HCT116 (cell line): ENCODE measurements at regions not wholly inside any gene's neighbourhood (a gene's known extent, or its start where the extent isn't known, plus 50 kb on each side); places are given as distances from the start of the nearest gene placed in this dataset.

Source experiments
- ATAC-seq: fragments of 200-7000 bp; cut with Tn5 transposase; 2 replicates; pipeline ENCODE4 v1.9.1; 2020; ENCODE audit warnings: mild to moderate bottlenecking, moderate library complexity
- BruUV-seq: library from RNA; stranded (reverse); fragments of 400-500 nt; replicated peaks from 2 replicates; lab custom pipeline; 2021; lab: Mats Ljungman, UMichigan
- CTCF ChIA-PET: fragments of 300-600 bp; sonication (Branson Sonifier 250); formaldehyde crosslinking; loops from one replicate; lab custom pipeline; 2021; ENCODE audit warnings: antibody characterized with exemption; lab: Charles Lee
- POLR2A ChIA-PET: fragments of 300-600, 350-600 bp; sonication (Branson Sonifier 250); formaldehyde crosslinking; loops from one replicate; lab custom pipeline; 2021; ENCODE audit warnings: antibody characterized with exemption; lab: Charles Lee
- RAD21 ChIA-PET, 2 experiments: fragments of 300-600 bp; sonication (Branson Sonifier 250); formaldehyde crosslinking; loops; one replicate each; lab custom pipeline; 2023; ENCODE audit warnings: low total read pairs in 2 of 2; ENCODE audit not compliant: uncharacterized antibody in 2 of 2, unreplicated experiment in 2 of 2, low non-redundant PET in 1 of 2; lab: Charles Lee
- DNase-seq: peaks from one replicate; pipeline ENCODE4 v3.0.0-alpha.2; 2010; ENCODE audit warnings: low read depth, low spot score
- H2AFZ ChIP-seq: fragments of 200-600 bp; shearing (Covaris generic), sonication (generic); 2 replicates; pipeline ENCODE4 v1.6.1; 2017; ENCODE audit warnings: low read depth, mixed run types, mixed read lengths, antibody characterized with exemption, low read length; ENCODE audit not compliant: poor library complexity, severe bottlenecking
- H3K27ac ChIP-seq: 2 replicates; pipeline ENCODE4 v1.5.1; 2012; ENCODE audit warnings: low read depth, low read length
- H3K27me3 ChIP-seq: fragments of 200-600 bp; sonication (generic); 2 replicates; pipeline ENCODE4 v1.6.1; 2016; ENCODE audit warnings: mixed run types, low read length, mixed read lengths; ENCODE audit not compliant: insufficient read depth
- H3K36me3 ChIP-seq, 2 experiments: fragments of 200-500 bp in 1 of 2; fragments of 200-600 bp in 1 of 2; sonication (Bioruptor generic) in 1 of 2; sonication (generic) in 1 of 2; 2 replicates each; pipeline versions ENCODE4 v1.5.1 to v1.6.1; 2014 to 2016; ENCODE audit warnings: low read length in 2 of 2, inconsistent platforms in 1 of 2, mixed read lengths in 1 of 2, mixed run types in 1 of 2; ENCODE audit not compliant: insufficient read depth in 2 of 2, control insufficient read depth in 1 of 2
- H3K4me1 ChIP-seq, 2 experiments: fragments of 200-600 bp in 1 of 2; sonication (generic) in 1 of 2; 2 replicates each; pipeline versions ENCODE4 v1.5.1 to v1.6.1; 2012 to 2017; ENCODE audit warnings: low read length in 2 of 2, inconsistent platforms in 1 of 2, mild to moderate bottlenecking in 1 of 2, mixed read lengths in 1 of 2, mixed run types in 1 of 2, moderate library complexity in 1 of 2; ENCODE audit not compliant: insufficient read depth in 2 of 2, control insufficient read depth in 1 of 2
- H3K4me2 ChIP-seq: fragments of 200-600 bp; sonication (generic); 2 replicates; pipeline ENCODE4 v1.6.1; 2017; ENCODE audit warnings: mixed run types, low read length, mixed read lengths
- H3K4me3 ChIP-seq, 2 experiments: fragments of 200-600 bp in 1 of 2; sonication (generic) in 1 of 2; replicated peaks in 1 of 2; 2 replicates each; pipeline ENCODE4 v1.5.1; 2011 to 2016; ENCODE audit warnings: low read length in 2 of 2, control low read depth in 1 of 2, low read depth in 1 of 2, mild to moderate bottlenecking in 1 of 2, mixed read lengths in 1 of 2, mixed run types in 1 of 2
- H3K79me2 ChIP-seq: fragments of 200-600 bp; sonication (generic); 2 replicates; pipeline ENCODE4 v1.6.1; 2017; ENCODE audit warnings: mild to moderate bottlenecking, mixed run types, low read length, moderate library complexity, mixed read lengths; ENCODE audit not compliant: insufficient read depth
- H3K9ac ChIP-seq: fragments of 200-600 bp; sonication (generic); 2 replicates; pipeline ENCODE4 v1.6.1; 2016; ENCODE audit warnings: low read length, mixed read lengths
- H3K9me2 ChIP-seq: fragments of 200-600 bp; sonication (generic), shearing (Covaris generic); 2 replicates; pipeline ENCODE4 v1.6.1; 2017; ENCODE audit warnings: mixed run types, mild to moderate bottlenecking, moderate library complexity; ENCODE audit not compliant: insufficient read depth
- H3K9me3 ChIP-seq, 2 experiments: fragments of 200-500 bp in 1 of 2; fragments of 200-600 bp in 1 of 2; sonication (Bioruptor generic) in 1 of 2; sonication (generic) in 1 of 2; 2 replicates each; pipeline ENCODE4 v1.6.1; 2014 to 2017; ENCODE audit warnings: low read length in 2 of 2, mixed read lengths in 2 of 2, inconsistent platforms in 1 of 2, low read depth in 1 of 2, mild to moderate bottlenecking in 1 of 2, mixed run types in 1 of 2, moderate library complexity in 1 of 2; ENCODE audit not compliant: control insufficient read depth in 1 of 2, insufficient read depth in 1 of 2
- H4K20me1 ChIP-seq: fragments of 200-600 bp; sonication (generic), shearing (Covaris generic); 2 replicates; pipeline ENCODE4 v1.6.1; 2017; ENCODE audit warnings: mixed run types, mild to moderate bottlenecking, moderate library complexity; ENCODE audit not compliant: insufficient read depth
- ATF3 ChIP-seq: IDR thresholded peaks from 2 replicates; pipeline ENCODE4 v1.6.1; 2012
- CEBPB ChIP-seq: IDR thresholded peaks from 2 replicates; pipeline ENCODE4 v1.6.1; 2012; ENCODE audit warnings: low read depth
- CTCF ChIP-seq, 3 experiments: fragments of 200-600 bp in 1 of 3; sonication (generic) in 1 of 3; IDR thresholded peaks in 2 of 3; conservative IDR thresholded peaks in 1 of 3; 2 replicates each; pipeline ENCODE4 v1.5.1; 2012 to 2017; ENCODE audit warnings: low read depth in 2 of 3, low read length in 2 of 3, antibody characterized with exemption in 1 of 3, borderline replicate concordance in 1 of 3, control low read depth in 1 of 3, mild to moderate bottlenecking in 1 of 3, mixed read lengths in 1 of 3, mixed run types in 1 of 3, moderate library complexity in 1 of 3; ENCODE audit not compliant: insufficient read depth in 1 of 3
- EGR1 ChIP-seq: IDR thresholded peaks from 2 replicates; pipeline ENCODE4 v1.6.1; 2012; ENCODE audit warnings: low read depth
- EZH2phosphoT487 ChIP-seq: fragments of 200-600 bp; IDR thresholded peaks from 2 replicates; pipeline ENCODE4 v1.6.1; 2018; ENCODE audit warnings: antibody characterized with exemption, borderline replicate concordance
- FOSL1 ChIP-seq: IDR thresholded peaks from 2 replicates; pipeline ENCODE4 v1.6.1; 2012; ENCODE audit warnings: low read depth
- JUND ChIP-seq: IDR thresholded peaks from 2 replicates; pipeline ENCODE4 v1.6.1; 2012
- POLR2A ChIP-seq: IDR thresholded peaks from 2 replicates; pipeline ENCODE4 v1.7.0; 2011; ENCODE audit warnings: borderline replicate concordance; ENCODE audit not compliant: insufficient read depth, insufficient read length; ENCODE audit errors: extremely low read depth
- RAD21 ChIP-seq: IDR thresholded peaks from 2 replicates; pipeline ENCODE4 v1.6.1; 2012; ENCODE audit warnings: low read depth, mild to moderate bottlenecking
- REST ChIP-seq: IDR thresholded peaks from 2 replicates; pipeline ENCODE4 v1.6.1; 2012; ENCODE audit warnings: low read depth
- SIN3A ChIP-seq: IDR thresholded peaks from 2 replicates; pipeline ENCODE4 v1.6.1; 2012; ENCODE audit warnings: low read depth
- SP1 ChIP-seq: IDR thresholded peaks from 2 replicates; pipeline ENCODE4 v1.6.1; 2012; ENCODE audit warnings: low read depth
- SRF ChIP-seq: IDR thresholded peaks from 2 replicates; pipeline ENCODE4 v1.6.1; 2012; ENCODE audit warnings: low read depth
- TCF7L2 ChIP-seq: IDR thresholded peaks from 2 replicates; pipeline ENCODE4 v1.7.0; 2011; ENCODE audit warnings: borderline replicate concordance, inconsistent platforms; ENCODE audit not compliant: insufficient read depth, insufficient read length; ENCODE audit errors: extremely low read depth
- YY1 ChIP-seq: IDR thresholded peaks from 2 replicates; pipeline ENCODE4 v1.6.1; 2011; ENCODE audit warnings: low read length, low read depth, moderate library complexity, mild to moderate bottlenecking; ENCODE audit not compliant: insufficient replicate concordance; ENCODE audit errors: extremely low read depth
- ZFX ChIP-seq: fragments of 450-650 bp; IDR thresholded peaks from 2 replicates; pipeline ENCODE4 v1.6.1; 2017
- ZNF274 ChIP-seq: fragments of 200-500 bp; sonication (Bioruptor generic); IDR thresholded peaks from 2 replicates; pipeline ENCODE4 v1.6.1; 2014; ENCODE audit warnings: mild to moderate bottlenecking, low read depth, low read length, inconsistent platforms
- intact Hi-C: fragments of 100-400 bp; cut with micrococcal nuclease; formaldehyde crosslinking; loops from 2 replicates; pipeline ENCODE4 v1.10.0; 2022

- ATAC-seq, result no peak
- H3K4me2 ChIP-seq, result no peak overlapping the region
- no peak overlapping the region for H3K9ac ChIP-seq
- H3K9me2 ChIP-seq, result no peaks in the 10 kb centered on the region
- intact Hi-C loops, result no loop called here
- H3K36me3 ChIP-seq, result no peaks in the 10 kb centered on the region
- CTCF ChIA-PET, result no interaction called here
- BruUV-seq, result no TSS peak
- no peak overlapping the region for H3K4me3 ChIP-seq
- TF ChIP-seq CTCF (IDR thresholded peaks at IDR 0.05 in 2 of 3, conservative IDR thresholded peaks at IDR 0.05 in 1 of 3; ENCODE audit: borderline replicate concordance in 1 of 3, insufficient read depth in 1 of 3, low read depth in 2 of 3, low read length in 2 of 3) (no peak), TCF7L2 (no peak), RAD21 (no peak), ZFX (no peak), SP1 (no peak), REST (no peak), POLR2A (no peak), JUND (no peak), YY1 (no peak), SRF (no peak), CEBPB (no peak), EZH2phosphoT487 (no peak), ZNF274 (no peak), FOSL1 (no peak), EGR1 (no peak), SIN3A (no peak), ATF3 (no peak)
- no peak for DNase-seq
- H3K79me2 ChIP-seq, result no peaks in the 10 kb centered on the region
- peaks cover 16 to 21% of the 10 kb centered on the region in 2 experiments; a peak in 2 of 4 replicates for H3K9me3 ChIP-seq
- POLR2A ChIA-PET, result no interaction called here
- RAD21 ChIA-PET, result no interaction called here
- H2AFZ ChIP-seq, result no peak overlapping the region
- no peak overlapping the region for H3K27ac ChIP-seq
- no peaks in the 10 kb centered on the region for H3K27me3 ChIP-seq
- no peaks in the 10 kb centered on the region for H4K20me1 ChIP-seq
- no peaks in the 10 kb centered on the region for H3K4me1 ChIP-seq
Observed at GRCh38 chr20:60930023-60930790, 321.9 kb upstream of the CDH4 start.
